Vagina (tissue), 2 donors: ENCODE measurements at regions not wholly inside any gene's neighbourhood (a gene's known extent, or its start where the extent isn't known, plus 50 kb on each side); places are given as distances from the start of the nearest gene placed in this dataset.

Experiments
- DNase-seq, 2 donors: peaks; one replicate each; pipeline ENCODE4 v3.0.0-alpha.2; 2017; ENCODE audit errors: extremely low spot score in 2 of 2
- H3K27ac ChIP-seq: fragments of 200-600 bp; sonication (generic); one replicate; pipeline ENCODE4 v1.5.1; 2019
- H3K27me3 ChIP-seq: fragments of 200-600 bp; sonication (generic); one replicate; pipeline ENCODE4 v1.5.1; 2019
- H3K36me3 ChIP-seq, 2 donors: fragments of 200-600 bp; sonication (generic); one replicate each; pipeline ENCODE4 v1.5.1; 2017 to 2019
- H3K4me1 ChIP-seq: fragments of 200-600 bp; sonication (generic); one replicate; pipeline ENCODE4 v1.5.1; 2019
- H3K4me3 ChIP-seq, 2 donors: fragments of 200-600 bp; sonication (generic); 1 replicate in 1 of 2; 2 replicates in 1 of 2; pipeline ENCODE4 v1.5.1; 2016 to 2019
- H3K9me3 ChIP-seq: fragments of 200-600 bp; sonication (generic); one replicate; pipeline ENCODE4 v1.5.1; 2019
- POLR2A ChIP-seq, 2 donors: fragments of 450-650 bp; IDR thresholded peaks; one replicate each; pipeline ENCODE4 v1.6.1; 2017; ENCODE audit warnings: antibody characterized with exemption in 2 of 2, mild to moderate bottlenecking in 2 of 2, moderate library complexity in 2 of 2
- POLR2AphosphoS5 ChIP-seq, 2 donors: sonication (generic); formaldehyde crosslinking; IDR thresholded peaks; one replicate each; pipeline ENCODE4 v1.9.0; 2017; ENCODE audit warnings: antibody characterized with exemption in 2 of 2, mild to moderate bottlenecking in 2 of 2, low read depth in 1 of 2; ENCODE audit not compliant: insufficient read depth in 1 of 2
- intact Hi-C: fragments of 100-400 bp; cut with DNase I; formaldehyde crosslinking; loops from one replicate; pipeline ENCODE4 v1.15.1; 2023
- TF ChIP-seq, protein P1 (sequence below), 3 experiments: fragments of 450-650 bp in 2 of 3; fragments of 200-600 bp in 1 of 3; sonication (generic) in 1 of 3; IDR thresholded peaks; one replicate each; pipeline ENCODE4 v1.5.1; 2017 to 2019; ENCODE audit warnings: antibody characterized with exemption in 3 of 3, mild to moderate bottlenecking in 2 of 3, moderate library complexity in 2 of 3

DNA sequence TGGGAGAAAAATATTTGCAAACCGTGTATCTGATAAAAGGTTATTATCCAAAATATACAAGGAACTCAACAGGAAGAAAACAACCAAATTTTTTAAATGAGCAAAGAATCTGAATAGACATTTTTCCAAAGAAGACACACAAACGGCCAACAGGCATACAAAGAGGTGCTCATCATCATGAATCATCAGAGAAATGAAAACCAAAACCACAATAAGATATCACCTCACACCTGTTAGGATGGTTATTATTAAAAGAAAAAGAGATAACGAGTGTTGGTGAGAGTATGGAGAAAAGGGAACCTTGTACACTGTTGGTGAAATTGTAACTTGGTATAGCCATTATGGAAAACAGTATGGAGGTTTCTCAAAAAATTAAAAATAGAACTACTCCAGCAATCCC lies 463.3 kb downstream of the IRS1 start:
- intact Hi-C loops, result no loop called here
- Histone ChIP-seq H3K9me3 (no peaks in the 10 kb centered on the region), H3K4me1 (no peaks in the 10 kb centered on the region), H3K4me3 (no peak overlapping the region), H3K36me3 (no peaks in the 10 kb centered on the region), H3K27me3 (no peaks in the 10 kb centered on the region), H3K27ac (no peak overlapping the region)
- no peak for TF ChIP-seq POLR2AphosphoS5 (IDR thresholded peaks at IDR 0.05; ENCODE audit: insufficient read depth in 1 of 2, low read depth in 1 of 2)
- TF ChIP-seq, protein P1, sequence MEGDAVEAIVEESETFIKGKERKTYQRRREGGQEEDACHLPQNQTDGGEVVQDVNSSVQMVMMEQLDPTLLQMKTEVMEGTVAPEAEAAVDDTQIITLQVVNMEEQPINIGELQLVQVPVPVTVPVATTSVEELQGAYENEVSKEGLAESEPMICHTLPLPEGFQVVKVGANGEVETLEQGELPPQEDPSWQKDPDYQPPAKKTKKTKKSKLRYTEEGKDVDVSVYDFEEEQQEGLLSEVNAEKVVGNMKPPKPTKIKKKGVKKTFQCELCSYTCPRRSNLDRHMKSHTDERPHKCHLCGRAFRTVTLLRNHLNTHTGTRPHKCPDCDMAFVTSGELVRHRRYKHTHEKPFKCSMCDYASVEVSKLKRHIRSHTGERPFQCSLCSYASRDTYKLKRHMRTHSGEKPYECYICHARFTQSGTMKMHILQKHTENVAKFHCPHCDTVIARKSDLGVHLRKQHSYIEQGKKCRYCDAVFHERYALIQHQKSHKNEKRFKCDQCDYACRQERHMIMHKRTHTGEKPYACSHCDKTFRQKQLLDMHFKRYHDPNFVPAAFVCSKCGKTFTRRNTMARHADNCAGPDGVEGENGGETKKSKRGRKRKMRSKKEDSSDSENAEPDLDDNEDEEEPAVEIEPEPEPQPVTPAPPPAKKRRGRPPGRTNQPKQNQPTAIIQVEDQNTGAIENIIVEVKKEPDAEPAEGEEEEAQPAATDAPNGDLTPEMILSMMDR (IDR thresholded peaks at IDR 0.05), result no peak
- TF ChIP-seq POLR2A (IDR thresholded peaks at IDR 0.05), result no peak
- no peak for DNase-seq

DNA sequence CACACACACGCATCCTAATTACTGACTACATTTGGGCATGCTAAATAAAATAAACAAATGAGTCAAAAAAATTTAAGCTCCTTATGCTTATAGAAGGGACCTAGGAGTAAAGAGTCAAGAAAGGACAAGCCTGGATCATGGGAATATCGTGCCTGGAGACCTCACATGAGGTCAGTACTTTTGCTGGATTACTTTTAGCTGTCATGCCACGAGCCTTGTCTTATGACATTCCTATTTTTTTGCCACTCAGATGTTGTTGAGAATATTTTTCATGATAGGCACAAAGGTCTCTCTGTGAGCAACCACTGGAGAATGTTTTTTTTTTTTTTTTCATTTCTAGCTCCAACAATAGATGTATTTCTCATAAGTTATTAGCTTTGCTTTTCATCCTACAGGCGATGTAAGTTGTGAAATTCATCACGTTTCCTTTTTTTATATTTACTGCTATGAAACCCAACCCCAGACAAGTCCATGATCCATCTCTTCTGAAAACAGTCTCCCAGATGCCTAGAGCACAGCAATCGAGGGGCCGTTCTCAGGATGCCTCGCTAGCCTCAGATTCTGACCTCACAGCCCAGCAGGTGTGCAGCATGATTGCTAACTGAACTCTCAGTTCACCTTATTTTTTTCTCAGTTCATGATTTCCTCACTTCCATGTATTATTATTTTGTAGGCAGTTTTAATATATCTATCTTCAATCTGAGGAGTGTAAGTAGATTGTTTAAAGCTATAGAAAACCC lies 464.5 kb downstream of the IRS1 start:
- no peaks in the 10 kb centered on the region for H3K36me3 ChIP-seq
- DNase-seq, result no peak
- TF ChIP-seq POLR2A (IDR thresholded peaks at IDR 0.05) (no peak), POLR2AphosphoS5 (IDR thresholded peaks at IDR 0.05; ENCODE audit: insufficient read depth in 1 of 2, low read depth in 1 of 2) (no peak)
- TF ChIP-seq, protein P1 (IDR thresholded peaks at IDR 0.05), result no peak
- no peaks in the 10 kb centered on the region for H3K4me1 ChIP-seq
- H3K27me3 ChIP-seq, result no peaks in the 10 kb centered on the region
- intact Hi-C loops, result no loop called here
- H3K4me3 ChIP-seq, result no peak overlapping the region
- H3K9me3 ChIP-seq, result no peaks in the 10 kb centered on the region
- H3K27ac ChIP-seq, result no peak overlapping the region

DNA sequence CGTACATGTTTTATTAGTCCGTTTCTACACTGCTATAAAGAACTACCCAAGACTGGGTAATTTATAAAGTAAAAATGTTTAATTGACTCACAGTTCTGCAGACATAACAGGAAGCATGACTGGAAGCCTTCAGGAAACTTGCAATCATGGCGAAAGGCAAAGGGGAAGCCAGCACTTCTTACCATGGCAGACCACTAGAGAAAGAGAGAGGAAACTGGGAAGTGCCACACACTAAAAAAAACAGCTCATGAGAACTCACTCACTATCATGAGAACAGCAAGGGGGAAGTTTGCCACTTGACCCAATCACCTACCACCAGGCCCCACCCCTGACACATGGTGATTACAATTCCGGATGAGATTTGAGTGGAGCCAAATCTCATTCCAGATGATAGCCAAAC lies 466.2 kb downstream of the IRS1 start:
- no peak overlapping the region for H3K27ac ChIP-seq
- no peaks in the 10 kb centered on the region for H3K4me1 ChIP-seq
- H3K9me3 ChIP-seq, result no peaks in the 10 kb centered on the region
- no peak overlapping the region for H3K4me3 ChIP-seq
- TF ChIP-seq, protein P1 (IDR thresholded peaks at IDR 0.05), result no peak
- intact Hi-C loops, result no loop called here
- no peaks in the 10 kb centered on the region for H3K27me3 ChIP-seq
- no peaks in the 10 kb centered on the region for H3K36me3 ChIP-seq
- DNase-seq, result no peak

DNA sequence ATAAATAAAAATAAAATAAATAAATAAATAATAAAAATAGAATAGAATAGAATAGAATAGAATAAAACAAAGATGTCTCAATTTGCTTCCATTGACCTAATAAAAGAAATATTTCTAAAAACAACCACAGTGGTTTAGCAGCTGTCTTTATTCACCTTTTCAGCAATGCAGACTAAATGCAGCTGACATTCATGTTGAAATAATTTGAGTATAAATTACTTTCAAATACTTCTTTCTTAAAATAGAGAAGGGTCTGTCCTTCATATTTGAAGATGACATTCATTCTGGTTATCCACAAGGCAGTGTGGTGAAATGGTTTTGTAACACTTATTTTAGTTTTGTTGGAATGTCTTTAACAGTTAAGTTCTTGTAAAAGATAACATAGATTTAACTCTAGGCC lies 469.4 kb downstream of the IRS1 start:
- Histone ChIP-seq H3K27me3 (no peaks in the 10 kb centered on the region), H3K4me1 (no peaks in the 10 kb centered on the region), H3K9me3 (no peaks in the 10 kb centered on the region), H3K27ac (no peak overlapping the region), H3K36me3 (no peaks in the 10 kb centered on the region), H3K4me3 (no peak overlapping the region)
- no peak for TF ChIP-seq POLR2A (IDR thresholded peaks at IDR 0.05)
- TF ChIP-seq POLR2AphosphoS5 (IDR thresholded peaks at IDR 0.05; ENCODE audit: insufficient read depth in 1 of 2, low read depth in 1 of 2), result no peak
- TF ChIP-seq, protein P1 (IDR thresholded peaks at IDR 0.05), result no peak
- intact Hi-C loops, result no loop called here
- no peak for DNase-seq

DNA sequence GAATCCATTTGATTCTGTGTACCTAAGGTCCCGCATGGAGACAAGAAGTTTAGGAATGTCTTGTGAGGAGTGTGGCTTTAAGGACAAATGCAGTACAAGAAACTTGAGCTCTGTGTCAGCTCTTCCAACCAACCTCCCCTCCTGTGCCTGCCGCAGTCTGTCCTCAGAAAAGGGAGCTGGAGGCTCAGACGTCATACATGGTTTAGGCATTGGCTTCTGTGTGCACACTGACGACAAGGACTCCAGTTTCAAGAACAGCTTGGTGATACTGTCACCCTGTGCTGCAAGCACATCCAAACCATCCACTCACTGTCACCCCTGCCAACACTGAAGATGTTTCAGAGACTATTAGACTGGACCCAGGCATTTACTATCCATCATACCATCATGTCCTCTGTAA lies 470.4 kb downstream of the IRS1 start:
- DNase-seq, result no peak
- Histone ChIP-seq H3K36me3 (no peaks in the 10 kb centered on the region), H3K27me3 (no peaks in the 10 kb centered on the region), H3K4me3 (no peak overlapping the region), H3K9me3 (no peaks in the 10 kb centered on the region), H3K4me1 (no peaks in the 10 kb centered on the region), H3K27ac (no peak overlapping the region)
- TF ChIP-seq, protein P1 (IDR thresholded peaks at IDR 0.05), result no peak
- TF ChIP-seq POLR2AphosphoS5 (IDR thresholded peaks at IDR 0.05; ENCODE audit: insufficient read depth in 1 of 2, low read depth in 1 of 2) (no peak), POLR2A (IDR thresholded peaks at IDR 0.05) (no peak)
- intact Hi-C loops, result no loop called here
